CD4-positive, CD25-positive, alpha-beta regulatory T cell (primary cell): ENCODE measurements at regions not wholly inside any gene's neighbourhood (a gene's known extent, or its start where the extent isn't known, plus 50 kb on each side); places are given as distances from the start of the nearest gene placed in this dataset.

Experiments used
- ATAC-seq, 2 donors: fragments of 150-1000 bp; cut with Tn5 transposase; one replicate each; pipeline ENCODE4 v1.10.0; 2021; ENCODE audit warnings: low read depth in 2 of 2, moderate number of reproducible peaks in 2 of 2, moderate library complexity in 1 of 2
- DNase-seq, 3 donors: peaks; one replicate each; pipeline versions ENCODE4 v3.0.0 to v3.0.0-alpha.2; 2012 to 2022; ENCODE audit warnings: mixed read lengths in 1 of 3
- H3K27ac ChIP-seq: one replicate; pipeline ENCODE4 v1.7.0; 2013; ENCODE audit warnings: mild to moderate bottlenecking, low read length; ENCODE audit not compliant: insufficient read depth, poor library complexity, severe bottlenecking
- H3K27me3 ChIP-seq: one replicate; pipeline ENCODE4 v1.7.0; 2013; ENCODE audit warnings: low read length; ENCODE audit not compliant: control insufficient read depth, insufficient read depth
- H3K36me3 ChIP-seq: one replicate; pipeline ENCODE4 v1.7.0; 2013; ENCODE audit warnings: mild to moderate bottlenecking, low read length, moderate library complexity; ENCODE audit not compliant: control insufficient read depth, insufficient read depth
- H3K4me1 ChIP-seq: 2 replicates; pipeline ENCODE4 v1.7.0; 2013; ENCODE audit warnings: mild to moderate bottlenecking, low read length; ENCODE audit not compliant: insufficient read depth, control insufficient read depth, poor library complexity, severe bottlenecking
- H3K4me3 ChIP-seq: one replicate; pipeline ENCODE4 v1.7.0; 2013; ENCODE audit warnings: low read depth, mild to moderate bottlenecking, low read length, moderate library complexity
- H3K9me3 ChIP-seq, 2 experiments: 1 replicate in 1 of 2; 2 replicates in 1 of 2; pipeline ENCODE4 v1.7.0; 2013; ENCODE audit warnings: low read length in 2 of 2, mild to moderate bottlenecking in 1 of 2, moderate library complexity in 1 of 2; ENCODE audit not compliant: control insufficient read depth in 2 of 2
- H3K27ac Mint-ChIP-seq, 3 donors: one replicate each; pipeline ENCODE4 v1.8.0; 2020 to 2022; ENCODE audit warnings: mild to moderate bottlenecking in 3 of 3, mixed read lengths in 3 of 3, moderate library complexity in 2 of 3
- H3K27me3 Mint-ChIP-seq: one replicate; pipeline ENCODE4 v1.8.0; 2022; ENCODE audit warnings: mild to moderate bottlenecking, mixed read lengths
- H3K36me3 Mint-ChIP-seq: one replicate; pipeline ENCODE4 v1.8.0; 2020; ENCODE audit warnings: mixed read lengths
- H3K4me1 Mint-ChIP-seq, 4 donors: one replicate each; pipeline ENCODE4 v1.8.0; 2020 to 2022; ENCODE audit warnings: mixed read lengths in 4 of 4, mild to moderate bottlenecking in 1 of 4
- H3K4me3 Mint-ChIP-seq, 4 donors: one replicate each; pipeline ENCODE4 v1.8.0; 2020 to 2022; ENCODE audit warnings: mild to moderate bottlenecking in 4 of 4, mixed read lengths in 4 of 4, moderate library complexity in 3 of 4
- H3K9me3 Mint-ChIP-seq, 7 donors: one replicate each; pipeline ENCODE4 v1.8.0; 2020 to 2022; ENCODE audit warnings: mixed read lengths in 7 of 7, mild to moderate bottlenecking in 3 of 7, moderate library complexity in 2 of 7

DNA sequence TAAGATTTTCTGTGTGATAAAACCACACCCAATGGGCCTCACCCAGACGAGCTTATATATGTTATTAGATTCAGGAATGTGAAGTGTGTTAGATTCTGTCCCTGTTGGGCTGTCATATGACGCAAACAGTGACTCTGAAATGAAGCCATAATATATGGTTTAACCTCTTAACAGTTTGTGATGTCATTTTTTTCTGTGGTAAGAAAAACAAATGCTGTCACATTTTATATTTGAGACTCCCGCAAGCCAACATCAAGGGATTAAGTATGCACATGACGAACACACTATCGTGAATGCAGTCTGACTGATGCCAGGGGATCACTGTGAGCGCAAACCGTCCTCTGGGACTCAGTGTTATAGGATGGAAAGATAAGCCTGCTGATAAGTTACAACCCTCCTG, 321.7 kb downstream of the SH3GL2 start:
- Mint-ChIP-seq H3K4me3 (no peak overlapping the region), H3K9me3 (peaks cover 0 to 2% (median 0%) of the 10 kb centered on the region in 7 donors), H3K4me1 (no peaks in the 10 kb centered on the region), H3K27me3 (peaks cover 6% of the 10 kb centered on the region), H3K36me3 (no peaks in the 10 kb centered on the region), H3K27ac (no peak overlapping the region)
- Histone ChIP-seq H3K9me3 (no peaks in the 10 kb centered on the region), H3K4me1 (no peaks in the 10 kb centered on the region), H3K27ac (no peak overlapping the region), H3K36me3 (no peaks in the 10 kb centered on the region), H3K4me3 (no peak overlapping the region), H3K27me3 (no peaks in the 10 kb centered on the region)
- ATAC-seq (no peak), DNase-seq (no peak)

DNA sequence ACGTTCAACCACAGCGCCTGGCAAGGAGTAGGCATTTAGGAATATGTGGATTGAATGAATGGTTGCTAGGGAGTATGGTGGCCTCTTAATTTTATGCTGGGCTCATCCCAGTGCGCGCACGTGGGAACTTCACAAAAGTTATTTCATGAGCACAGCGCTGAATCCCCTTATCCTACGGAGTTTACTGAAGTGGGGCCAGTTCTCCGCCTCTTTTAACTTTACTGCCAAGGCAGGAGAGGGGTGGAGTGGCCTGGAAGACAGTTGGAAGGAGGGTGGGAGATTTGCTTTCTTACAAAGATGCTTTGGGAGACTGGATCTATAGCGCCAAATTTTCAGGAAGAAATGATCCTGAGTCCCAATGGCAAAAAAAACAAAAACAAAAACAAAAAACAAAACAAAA, 326.5 kb downstream of the SH3GL2 start:
- H3K27ac Mint-ChIP-seq = no peak overlapping the region
- no peaks in the 10 kb centered on the region for H3K4me1 Mint-ChIP-seq
- H3K27me3 Mint-ChIP-seq = peaks cover 6% of the 10 kb centered on the region
- Histone ChIP-seq H3K27me3 (no peaks in the 10 kb centered on the region), H3K36me3 (no peaks in the 10 kb centered on the region), H3K4me1 (no peaks in the 10 kb centered on the region), H3K9me3 (no peaks in the 10 kb centered on the region), H3K27ac (no peak overlapping the region), H3K4me3 (no peak overlapping the region)
- no peak for DNase-seq
- H3K4me3 Mint-ChIP-seq = no peak overlapping the region
- peaks cover 0 to 2% (median 1%) of the 10 kb centered on the region in 7 donors for H3K9me3 Mint-ChIP-seq
- ATAC-seq = no peak
- no peaks in the 10 kb centered on the region for H3K36me3 Mint-ChIP-seq

DNA sequence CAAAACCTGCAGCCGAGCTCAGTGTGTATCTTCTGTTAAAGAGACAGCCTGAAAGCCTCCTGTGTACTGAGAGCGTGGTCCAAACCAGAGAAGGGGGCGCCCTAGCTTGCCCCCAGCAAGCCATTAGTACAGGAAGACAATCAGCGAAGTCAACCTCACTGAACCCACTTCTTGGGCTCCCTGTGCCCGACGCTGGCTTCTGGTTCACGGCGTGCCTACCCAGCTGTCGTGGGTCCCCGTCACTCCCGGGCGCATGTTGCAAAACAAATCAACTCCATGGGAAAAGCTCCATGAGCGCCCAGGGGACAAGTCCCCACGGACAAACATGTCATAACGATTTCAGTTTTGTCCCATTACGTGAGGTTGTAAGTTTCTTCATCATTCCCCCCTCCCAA, 326.9 kb downstream of the SH3GL2 start:
- Histone ChIP-seq H3K4me1 (no peaks in the 10 kb centered on the region), H3K4me3 (no peak overlapping the region), H3K9me3 (no peaks in the 10 kb centered on the region), H3K27ac (no peak overlapping the region), H3K27me3 (no peaks in the 10 kb centered on the region), H3K36me3 (no peaks in the 10 kb centered on the region)
- H3K36me3 Mint-ChIP-seq = no peaks in the 10 kb centered on the region
- no peak overlapping the region for H3K27ac Mint-ChIP-seq
- ATAC-seq = no peak
- H3K27me3 Mint-ChIP-seq = peaks cover 6% of the 10 kb centered on the region
- no peaks in the 10 kb centered on the region for H3K4me1 Mint-ChIP-seq
- H3K4me3 Mint-ChIP-seq = no peak overlapping the region
- DNase-seq = no peak
- H3K9me3 Mint-ChIP-seq = peaks cover 0 to 2% (median 1%) of the 10 kb centered on the region in 7 donors

DNA sequence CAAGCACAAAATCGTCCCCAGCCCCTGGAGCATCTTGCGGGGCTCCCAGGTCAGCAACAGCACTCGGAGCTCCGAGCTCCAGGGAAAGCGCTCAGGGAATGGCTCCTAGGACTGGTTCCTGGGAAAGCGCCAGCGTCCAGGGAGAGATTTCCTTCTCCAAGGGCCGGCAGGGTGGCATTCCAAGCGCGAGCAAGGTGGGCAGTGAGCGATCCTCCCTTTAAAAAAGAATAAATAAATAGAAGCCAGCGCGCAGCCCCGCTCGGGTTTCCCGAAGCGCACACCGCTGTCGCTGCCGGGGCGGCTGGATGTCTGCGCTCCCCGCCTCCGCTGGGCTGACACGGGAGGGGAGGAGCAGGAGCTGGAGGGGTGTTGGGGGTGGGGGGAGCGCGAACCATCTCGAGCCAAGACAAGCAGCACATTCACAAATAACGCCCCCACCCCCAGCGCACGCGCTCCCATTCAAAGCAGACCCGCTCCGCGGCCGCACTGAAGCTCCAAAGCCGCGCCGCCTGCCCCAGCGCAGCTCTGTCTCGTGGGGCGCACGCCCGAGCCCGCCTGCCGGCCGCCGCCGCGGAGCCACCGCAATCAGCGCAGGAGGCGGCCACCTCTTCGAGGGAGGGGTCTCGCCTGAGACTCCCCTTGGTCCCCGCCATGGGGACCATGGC, 327.4 kb downstream of the SH3GL2 start:
- Histone ChIP-seq H3K9me3 (no peaks in the 10 kb centered on the region), H3K27ac (no peak overlapping the region), H3K36me3 (no peaks in the 10 kb centered on the region), H3K27me3 (no peaks in the 10 kb centered on the region), H3K4me3 (no peak overlapping the region), H3K4me1 (no peaks in the 10 kb centered on the region)
- no peaks in the 10 kb centered on the region for H3K36me3 Mint-ChIP-seq
- ATAC-seq = no peak
- H3K4me3 Mint-ChIP-seq = no peak overlapping the region
- H3K27ac Mint-ChIP-seq = no peak overlapping the region
- no peak for DNase-seq
- peaks cover 0 to 2% (median 1%) of the 10 kb centered on the region in 7 donors for H3K9me3 Mint-ChIP-seq
- peaks cover 6% of the 10 kb centered on the region for H3K27me3 Mint-ChIP-seq
- H3K4me1 Mint-ChIP-seq = no peaks in the 10 kb centered on the region

DNA sequence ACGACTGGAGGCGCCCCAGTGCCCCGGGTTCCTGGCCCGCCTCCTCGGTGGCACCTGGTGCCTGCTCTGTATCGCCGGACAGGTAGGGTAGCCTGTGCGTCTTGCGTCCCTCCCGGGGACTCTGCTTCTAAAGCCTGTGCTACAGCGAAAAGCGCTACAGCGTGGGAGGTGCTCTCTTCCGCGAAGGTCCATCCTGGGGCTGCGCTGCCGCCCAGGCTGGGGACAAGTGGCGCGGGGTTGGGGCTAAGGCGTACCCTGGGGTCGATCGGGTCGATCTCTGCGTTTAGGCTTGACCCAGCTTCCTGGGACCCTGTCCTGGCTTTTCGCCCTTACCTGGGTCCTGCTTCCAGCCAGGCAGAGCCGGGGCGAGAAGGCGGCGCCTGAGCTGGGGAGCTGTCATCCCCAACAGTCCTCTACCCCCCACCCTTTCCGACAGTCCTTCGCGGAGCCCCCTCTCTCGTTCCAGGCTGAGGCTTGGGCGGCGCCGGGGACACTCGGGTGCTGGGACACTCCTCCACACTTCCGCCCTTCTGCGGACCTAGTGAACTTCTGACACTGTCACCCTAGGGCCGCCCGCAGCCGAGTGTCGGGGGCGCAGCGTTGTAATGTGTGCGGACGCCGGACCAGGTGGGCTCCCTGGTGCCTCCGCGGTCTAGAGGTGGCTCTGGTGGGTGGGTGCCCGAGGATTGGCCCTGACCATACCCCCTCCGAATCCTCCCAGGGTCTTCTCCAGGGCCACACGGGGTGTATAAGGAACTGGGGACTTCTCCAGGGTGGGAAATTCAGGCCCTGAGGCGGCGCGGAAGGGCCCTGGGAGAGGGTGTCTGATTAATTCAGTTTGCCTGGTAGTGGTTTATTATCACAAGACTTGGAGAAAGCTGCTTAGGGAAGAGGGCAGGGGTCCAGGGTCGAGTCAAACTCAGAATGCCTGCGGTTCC, 328.2 kb downstream of the SH3GL2 start:
- H3K36me3 ChIP-seq = no peaks in the 10 kb centered on the region
- Mint-ChIP-seq H3K9me3 (peaks cover 0 to 2% (median 1%) of the 10 kb centered on the region in 7 donors), H3K27me3 (peaks cover 6% of the 10 kb centered on the region), H3K4me1 (no peaks in the 10 kb centered on the region), H3K4me3 (peak overlapping the region in 1 of 4 donors; percentile 27), H3K36me3 (no peaks in the 10 kb centered on the region), H3K27ac (no peak overlapping the region)
- no peak overlapping the region for H3K4me3 ChIP-seq
- no peaks in the 10 kb centered on the region for H3K4me1 ChIP-seq
- H3K27me3 ChIP-seq = no peaks in the 10 kb centered on the region
- ATAC-seq (no peak), DNase-seq (no peak)
- H3K9me3 ChIP-seq = no peaks in the 10 kb centered on the region
- no peak overlapping the region for H3K27ac ChIP-seq

DNA sequence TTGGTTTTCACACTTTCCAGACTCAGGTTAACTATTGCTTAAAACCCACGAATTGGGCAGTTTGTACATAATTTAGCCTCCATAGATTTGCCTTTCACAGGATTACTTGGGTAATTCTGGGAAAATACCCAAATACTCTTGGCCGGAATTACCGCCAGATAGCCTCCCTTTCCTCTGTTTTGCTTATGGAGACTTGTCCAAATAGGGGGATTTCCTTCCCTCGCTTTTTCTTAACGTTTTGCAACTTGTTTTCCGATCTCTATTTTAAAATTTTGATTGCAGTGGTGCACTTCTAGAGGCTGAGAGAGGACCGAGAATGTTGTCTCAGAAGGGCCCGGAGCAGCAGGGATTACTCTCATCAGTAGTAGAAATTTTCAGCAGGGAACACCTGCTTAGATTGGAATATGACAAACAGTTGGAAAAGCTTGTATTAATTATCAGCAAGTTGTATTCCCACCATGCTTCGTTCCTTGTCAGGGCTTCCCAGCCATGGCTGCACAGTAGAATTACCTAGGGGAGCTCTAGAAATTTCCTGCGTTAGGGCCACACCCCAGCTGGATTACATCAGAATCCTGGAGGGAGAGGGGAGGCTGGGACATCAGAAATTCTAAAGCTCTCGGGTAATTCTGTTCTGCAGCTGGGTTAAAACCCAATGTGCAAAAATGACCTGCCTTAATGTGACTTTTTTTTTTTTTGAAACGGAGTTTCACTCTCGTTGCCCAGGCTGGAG, 329.1 kb downstream of the SH3GL2 start:
- DNase-seq (no peak), ATAC-seq (no peak)
- Histone ChIP-seq H3K9me3 (no peaks in the 10 kb centered on the region), H3K4me1 (no peaks in the 10 kb centered on the region), H3K4me3 (no peak overlapping the region), H3K27ac (no peak overlapping the region), H3K36me3 (no peaks in the 10 kb centered on the region), H3K27me3 (no peaks in the 10 kb centered on the region)
- H3K4me3 Mint-ChIP-seq = peak overlapping the region in 1 of 4 donors; percentile 27
- no peaks in the 10 kb centered on the region for H3K4me1 Mint-ChIP-seq
- H3K27me3 Mint-ChIP-seq = peaks cover 6% of the 10 kb centered on the region
- peaks cover 0 to 2% (median 1%) of the 10 kb centered on the region in 7 donors for H3K9me3 Mint-ChIP-seq
- no peaks in the 10 kb centered on the region for H3K36me3 Mint-ChIP-seq
- H3K27ac Mint-ChIP-seq = no peak overlapping the region

DNA sequence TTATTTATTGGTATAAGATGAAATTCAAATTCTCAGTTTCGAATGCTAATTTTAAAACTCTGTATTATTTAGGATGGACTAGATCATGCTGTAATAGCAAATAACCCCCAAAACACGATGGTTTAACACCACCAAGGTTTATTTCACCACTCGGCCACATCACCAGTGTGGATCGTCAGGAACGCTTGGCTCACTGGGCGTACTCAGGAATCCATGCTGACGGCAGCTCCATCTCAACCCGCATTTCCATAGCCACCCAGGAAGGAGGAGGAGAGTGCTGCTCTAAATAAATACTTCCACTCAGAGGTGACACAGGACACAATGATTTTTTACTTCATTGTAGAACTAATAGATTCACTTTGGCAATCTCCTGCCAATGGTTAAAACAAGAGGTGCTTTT, 347.4 kb downstream of the SH3GL2 start:
- Histone ChIP-seq H3K27ac (no peak overlapping the region), H3K27me3 (no peaks in the 10 kb centered on the region), H3K4me3 (no peak overlapping the region), H3K9me3 (peaks cover 0 to 2% of the 10 kb centered on the region in 2 experiments), H3K4me1 (no peaks in the 10 kb centered on the region), H3K36me3 (no peaks in the 10 kb centered on the region)
- no peaks in the 10 kb centered on the region for H3K27me3 Mint-ChIP-seq
- DNase-seq (no peak), ATAC-seq (no peak)
- no peak overlapping the region for H3K27ac Mint-ChIP-seq
- no peaks in the 10 kb centered on the region for H3K36me3 Mint-ChIP-seq
- no peak overlapping the region for H3K4me3 Mint-ChIP-seq
- H3K9me3 Mint-ChIP-seq = peaks cover 0 to 8% (median 2%) of the 10 kb centered on the region in 7 donors
- H3K4me1 Mint-ChIP-seq = no peaks in the 10 kb centered on the region
